ENCODE measurements at regions not wholly inside any gene's neighbourhood (a gene's known extent, or its start where the extent isn't known, plus 50 kb on each side); places are given as distances from the start of the nearest gene placed in this dataset.

- Histone ChIP-seq H3K27me3 (ENCODE audit: control insufficient read depth in 4 of 4, insufficient read depth in 4 of 4, low read length in 3 of 4) (peaks cover 0 to 3% (median 0%) of the 10 kb centered on the region in 4 donors), H3K4me3 (ENCODE audit: low read depth in 1 of 3, low read length in 3 of 3) (no peak overlapping the region), H3K9me3 (ENCODE audit: control insufficient read depth in 4 of 4, low read length in 3 of 4) (no peaks in the 10 kb centered on the region), H3K9ac (ENCODE audit: low read depth in 1 of 2, low read length in 2 of 2) (no peak overlapping the region), H3K27ac (ENCODE audit: low read depth in 1 of 2, low read length in 2 of 2) (no peak overlapping the region), H3K36me3 (ENCODE audit: control insufficient read depth in 4 of 4, insufficient read depth in 3 of 4, low read depth in 1 of 4, low read length in 3 of 4) (no peaks in the 10 kb centered on the region), H3K4me1 (ENCODE audit: control insufficient read depth in 4 of 4, insufficient read depth in 4 of 4, low read length in 3 of 4) (no peaks in the 10 kb centered on the region)
- no peak for DNase-seq (ENCODE audit: low spot score)
- 78% methylated on average over 5 of the region's 5 CpGs for WGBS
- TF ChIP-seq HNF4G (IDR thresholded peaks at IDR 0.05) (no peak), YY1 (IDR thresholded peaks at IDR 0.05) (no peak), GABPA (IDR thresholded peaks at IDR 0.05 in 1 of 2, conservative IDR thresholded peaks at IDR 0.05 in 1 of 2) (no peak), EGR1 (IDR thresholded peaks at IDR 0.05; ENCODE audit: low read depth in 2 of 2) (no peak), ZBTB33 (IDR thresholded peaks at IDR 0.05) (no peak), REST (IDR thresholded peaks at IDR 0.05) (no peak), JUND (IDR thresholded peaks at IDR 0.05) (no peak), TAF1 (conservative IDR thresholded peaks at IDR 0.05) (no peak)
- TF ChIP-seq, protein P1, sequence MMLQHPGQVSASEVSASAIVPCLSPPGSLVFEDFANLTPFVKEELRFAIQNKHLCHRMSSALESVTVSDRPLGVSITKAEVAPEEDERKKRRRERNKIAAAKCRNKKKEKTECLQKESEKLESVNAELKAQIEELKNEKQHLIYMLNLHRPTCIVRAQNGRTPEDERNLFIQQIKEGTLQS (IDR thresholded peaks at IDR 0.05): no peak
- TF ChIP-seq, protein P2, sequence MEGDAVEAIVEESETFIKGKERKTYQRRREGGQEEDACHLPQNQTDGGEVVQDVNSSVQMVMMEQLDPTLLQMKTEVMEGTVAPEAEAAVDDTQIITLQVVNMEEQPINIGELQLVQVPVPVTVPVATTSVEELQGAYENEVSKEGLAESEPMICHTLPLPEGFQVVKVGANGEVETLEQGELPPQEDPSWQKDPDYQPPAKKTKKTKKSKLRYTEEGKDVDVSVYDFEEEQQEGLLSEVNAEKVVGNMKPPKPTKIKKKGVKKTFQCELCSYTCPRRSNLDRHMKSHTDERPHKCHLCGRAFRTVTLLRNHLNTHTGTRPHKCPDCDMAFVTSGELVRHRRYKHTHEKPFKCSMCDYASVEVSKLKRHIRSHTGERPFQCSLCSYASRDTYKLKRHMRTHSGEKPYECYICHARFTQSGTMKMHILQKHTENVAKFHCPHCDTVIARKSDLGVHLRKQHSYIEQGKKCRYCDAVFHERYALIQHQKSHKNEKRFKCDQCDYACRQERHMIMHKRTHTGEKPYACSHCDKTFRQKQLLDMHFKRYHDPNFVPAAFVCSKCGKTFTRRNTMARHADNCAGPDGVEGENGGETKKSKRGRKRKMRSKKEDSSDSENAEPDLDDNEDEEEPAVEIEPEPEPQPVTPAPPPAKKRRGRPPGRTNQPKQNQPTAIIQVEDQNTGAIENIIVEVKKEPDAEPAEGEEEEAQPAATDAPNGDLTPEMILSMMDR (IDR thresholded peaks at IDR 0.05; ENCODE audit: low read depth, low read length, missing input control): no peak
Measured at GRCh38 chr4:127425851-127426250, 206.9 kb upstream of the INTU start.

GRCh38 chr4:127441571-127441970, 191.2 kb upstream of the INTU start:
- H3K36me3 ChIP-seq (ENCODE audit: control insufficient read depth in 4 of 4, insufficient read depth in 3 of 4, low read depth in 1 of 4, low read length in 3 of 4): no peaks in the 10 kb centered on the region
- DNase-seq (ENCODE audit: low spot score): no peak
- H3K4me1 ChIP-seq (ENCODE audit: control insufficient read depth in 4 of 4, insufficient read depth in 4 of 4, low read length in 3 of 4): no peaks in the 10 kb centered on the region
- no peak overlapping the region for H3K4me3 ChIP-seq (ENCODE audit: low read depth in 1 of 3, low read length in 3 of 3)
- H3K27ac ChIP-seq (ENCODE audit: low read depth in 1 of 2, low read length in 2 of 2): no peak overlapping the region
- H3K9me3 ChIP-seq (ENCODE audit: control insufficient read depth in 4 of 4, low read length in 3 of 4): no peaks in the 10 kb centered on the region
- H3K9ac ChIP-seq (ENCODE audit: low read depth in 1 of 2, low read length in 2 of 2): no peak overlapping the region
- TF ChIP-seq YY1 (IDR thresholded peaks at IDR 0.05) (no peak), HNF4A (conservative IDR thresholded peaks at IDR 0.05) (no peak), JUND (IDR thresholded peaks at IDR 0.05) (no peak), TAF1 (conservative IDR thresholded peaks at IDR 0.05) (no peak)
- peaks cover 0 to 2% (median 0%) of the 10 kb centered on the region in 4 donors for H3K27me3 ChIP-seq (ENCODE audit: control insufficient read depth in 4 of 4, insufficient read depth in 4 of 4, low read length in 3 of 4)
